ENCODE measurements at regions not wholly inside any gene's neighbourhood (a gene's known extent, or its start where the extent isn't known, plus 50 kb on each side); places are given as distances from the start of the nearest gene placed in this dataset.

GRCh38 chr5:2442496-2443354 lies 308.8 kb downstream of the IRX2 start:
- Histone ChIP-seq H3F3A (replicated peaks; ENCODE audit: low read depth) (no peaks in the 10 kb centered on the region), H3K36me3 (ENCODE audit: insufficient read depth) (no peaks in the 10 kb centered on the region), H3K79me2 (replicated peaks; ENCODE audit: insufficient read depth) (no peaks in the 10 kb centered on the region), H2AFZ (no peak overlapping the region), H3K27ac (ENCODE audit: low read depth) (no peak overlapping the region), H3K27me3 (ENCODE audit: insufficient read depth) (no peaks in the 10 kb centered on the region), H3K4me2 (no peak overlapping the region), H3K4me3 (no peak overlapping the region), H3K4me1 (ENCODE audit: insufficient read depth) (no peaks in the 10 kb centered on the region), H4K20me1 (replicated peaks; ENCODE audit: insufficient read depth) (no peaks in the 10 kb centered on the region), H3K9me2 (ENCODE audit: insufficient read depth) (0 out of 2 replicates have a peak, but pooled peaks cover 5% of the 10 kb centered on the region)
- Mint-ChIP-seq H3K27me3 (ENCODE audit: insufficient read depth, low read depth, poor library complexity) (peaks cover 1% of the 10 kb centered on the region), H3K27ac (no peak overlapping the region), H3K4me1 (no peaks in the 10 kb centered on the region; the same call in 2 of the 3 replicates), H3K9me3 (peaks cover 4% of the 10 kb centered on the region; the same call in 2 of the 3 replicates), H3K4me3 (no peak overlapping the region), H3K36me3 (ENCODE audit: low read depth) (no peaks in the 10 kb centered on the region)
- ATAC-seq, result no peak
- no peak for TF ChIP-seq ZNF114 (CRISPR knock-in tag; IDR thresholded peaks at IDR 0.05)
- TF ChIP-seq POLR2AphosphoS5 (IDR thresholded peaks at IDR 0.05; ENCODE audit: low read depth), result no peak
- no peak for TF ChIP-seq CTCF (conservative IDR thresholded peaks at IDR 0.05; ENCODE audit: low read depth in 2 of 2)
- no peak for TF ChIP-seq JUNB (IDR thresholded peaks at IDR 0.05; ENCODE audit: unreplicated experiment)
- TF ChIP-seq NANOG (IDR thresholded peaks at IDR 0.05; ENCODE audit: borderline replicate concordance), result no peak
- no peak for TF ChIP-seq CREB1 (CRISPR knock-in tag; IDR thresholded peaks at IDR 0.05; ENCODE audit: low read depth)
- no peak for TF ChIP-seq ZNF462 (CRISPR knock-in tag; IDR thresholded peaks at IDR 0.05)
- no peak for TF ChIP-seq REST (IDR thresholded peaks at IDR 0.05; ENCODE audit: unreplicated experiment)
- TF ChIP-seq EZH2phosphoT487 (IDR thresholded peaks at IDR 0.05; ENCODE audit: unreplicated experiment), result no peak
- TF ChIP-seq ETS1 (IDR thresholded peaks at IDR 0.05), result no peak
- no peak for TF ChIP-seq STAT1 (IDR thresholded peaks at IDR 0.05; ENCODE audit: unreplicated experiment)
- no peak for TF ChIP-seq EZH2 (IDR thresholded peaks at IDR 0.05; ENCODE audit: low read depth, unreplicated experiment)
- TF ChIP-seq ZNF331 (CRISPR knock-in tag; IDR thresholded peaks at IDR 0.05; ENCODE audit: low read depth), result no peak
- no peak for DNase-seq (ENCODE audit: low spot score)

Data from GM23338 (cell line).